AML-193 (cell line): ENCODE measurements at regions not wholly inside any gene's neighbourhood (a gene's known extent, or its start where the extent isn't known, plus 50 kb on each side); places are given as distances from the start of the nearest gene placed in this dataset.
"Not testable (repeated sequence)": the region's sequence is repeated elsewhere in the genome, so short reads cannot be mapped to it uniquely, and the experiment has no call there.

Experiments used
- DNase-seq, 2 experiments: peaks; one replicate each; lab custom pipeline; 2025; lab: John Stamatoyannopoulos, UW

DNA sequence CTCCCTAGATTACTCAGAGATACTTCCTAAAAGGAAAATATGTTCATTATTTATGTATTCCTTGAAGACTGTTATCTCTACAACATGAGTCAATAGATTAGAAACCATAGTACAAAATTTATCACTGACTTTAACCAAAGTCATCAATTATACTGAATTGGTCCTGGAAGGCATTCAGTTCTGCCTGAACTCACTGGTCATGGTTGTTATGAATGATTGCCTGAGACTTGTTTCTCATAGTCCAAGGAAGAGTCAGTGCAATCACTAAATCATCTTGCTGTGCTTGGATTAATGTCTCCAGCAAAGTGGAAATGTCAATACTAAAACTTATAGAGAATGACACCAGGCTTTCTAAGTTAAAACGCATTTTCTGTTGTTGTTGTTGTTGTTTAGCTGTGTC, 878.6 kb upstream of the MANEA start:
- DNase-seq = no peak

GRCh38 chr6:94687255-94687654, 890.1 kb upstream of the MANEA start:
- not testable (repeated sequence) for DNase-seq

DNA sequence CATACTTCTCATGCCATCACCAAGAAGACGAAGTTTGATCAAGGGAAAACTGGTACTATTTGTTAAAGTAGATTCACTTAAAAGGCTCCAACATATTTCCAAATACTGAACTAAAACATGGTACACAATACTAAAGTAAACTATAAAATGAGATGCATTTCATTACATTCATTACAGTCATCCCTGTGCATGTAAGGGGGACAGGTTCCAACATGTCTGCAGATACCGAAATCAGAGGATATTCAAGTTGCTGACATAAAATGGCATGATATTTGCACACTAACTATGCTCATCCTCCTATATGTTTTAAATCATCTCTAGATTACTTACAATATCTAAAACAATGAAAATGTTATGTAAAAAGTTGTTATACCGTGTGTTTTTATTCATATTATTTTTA, 893.9 kb upstream of the MANEA start:
- no peak for DNase-seq

DNA sequence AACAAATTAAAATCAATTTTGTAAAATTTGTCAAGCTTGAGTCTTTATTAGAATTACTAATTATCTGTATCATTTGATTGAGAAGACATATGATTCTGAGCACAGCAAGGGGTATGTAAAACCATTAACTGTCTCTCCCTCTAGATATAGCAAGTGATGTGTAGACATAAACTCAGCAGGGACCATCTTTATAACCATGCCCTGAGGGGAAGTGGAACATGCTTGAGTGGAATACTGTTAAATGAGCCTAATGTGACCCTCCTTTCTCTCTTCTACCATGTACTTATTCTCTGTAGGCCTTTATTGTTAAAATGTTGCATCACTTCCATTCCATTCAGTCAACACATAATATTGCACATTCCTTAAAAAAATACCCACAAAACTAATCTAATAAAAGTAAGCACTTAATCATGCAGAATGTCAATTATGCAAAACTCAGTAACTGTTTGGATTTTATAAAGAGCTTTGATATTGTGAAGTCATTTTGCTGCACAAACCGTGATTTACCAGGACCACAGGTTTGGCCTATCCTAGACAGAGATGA, 896.6 kb upstream of the MANEA start:
- no peak for DNase-seq

GRCh38 chr6:94673251-94673650, 904.1 kb upstream of the MANEA start:
- DNase-seq = no peak

DNA sequence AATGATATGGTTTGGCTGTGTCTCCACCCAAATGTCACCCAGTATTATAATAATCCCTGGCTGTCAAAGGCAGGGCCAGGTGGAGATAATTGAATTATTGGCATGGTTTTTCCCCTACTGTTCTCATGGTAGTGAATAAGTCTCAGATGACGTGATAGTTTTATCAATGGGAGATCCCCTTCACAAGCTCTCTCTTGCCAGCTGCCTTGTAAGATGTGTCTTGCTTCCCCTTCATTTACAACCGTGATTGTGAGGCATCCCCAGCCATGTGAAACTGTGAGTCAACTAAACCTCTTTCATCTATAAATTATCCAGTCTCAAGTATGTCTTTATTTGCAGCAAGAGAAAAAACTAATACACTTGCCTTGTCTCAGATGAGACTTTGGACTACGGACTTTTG, 907.3 kb upstream of the MANEA start:
- DNase-seq = no peak

- no peak for DNase-seq
These were observed 908.5 kb upstream of the MANEA start for GRCh38 chr6:94668876-94669275.

DNA sequence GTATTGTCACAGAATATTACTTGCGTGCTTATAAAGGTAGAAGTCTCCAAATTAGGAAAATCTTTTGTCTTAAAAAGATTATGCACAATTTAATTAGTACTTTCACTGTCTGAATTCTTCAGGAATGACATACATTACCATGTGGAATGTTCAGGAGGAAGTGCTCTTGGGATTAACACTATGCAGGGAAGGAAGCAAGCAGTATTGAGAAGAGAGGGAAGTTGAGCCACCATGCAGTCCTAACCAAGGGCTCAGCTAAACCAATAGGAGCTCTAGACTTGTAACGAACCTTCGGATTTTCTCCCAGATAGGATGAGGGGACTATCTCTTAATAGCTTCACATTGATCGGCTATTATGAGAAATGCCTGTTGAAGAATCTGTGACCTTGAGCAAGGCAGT, 918.4 kb upstream of the MANEA start:
- no peak for DNase-seq

DNA sequence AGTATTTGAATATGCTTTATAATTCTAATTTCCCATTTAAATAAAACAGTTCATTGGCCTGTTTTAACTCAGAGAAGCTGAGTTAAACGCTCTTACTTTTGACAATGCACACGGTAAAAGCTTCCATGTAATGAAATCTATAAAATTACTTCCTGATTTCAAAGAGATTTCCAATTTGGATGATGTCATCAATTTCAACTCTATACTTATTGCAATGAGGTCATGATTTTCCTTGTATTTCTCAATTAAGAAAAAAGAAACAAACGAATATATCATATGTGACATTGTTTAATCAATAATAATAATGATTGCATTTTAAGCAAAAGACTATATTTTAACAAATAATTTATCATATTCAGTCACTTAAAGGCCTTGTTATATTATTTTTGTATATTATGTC, 926.1 kb upstream of the MANEA start:
- DNase-seq = no peak

- DNase-seq = no peak
These were observed 932.1 kb upstream of the MANEA start for GRCh38 chr6:94645191-94645590.

GRCh38 chr6:94639564-94639963, 937.8 kb upstream of the MANEA start:
- DNase-seq = no peak

DNA sequence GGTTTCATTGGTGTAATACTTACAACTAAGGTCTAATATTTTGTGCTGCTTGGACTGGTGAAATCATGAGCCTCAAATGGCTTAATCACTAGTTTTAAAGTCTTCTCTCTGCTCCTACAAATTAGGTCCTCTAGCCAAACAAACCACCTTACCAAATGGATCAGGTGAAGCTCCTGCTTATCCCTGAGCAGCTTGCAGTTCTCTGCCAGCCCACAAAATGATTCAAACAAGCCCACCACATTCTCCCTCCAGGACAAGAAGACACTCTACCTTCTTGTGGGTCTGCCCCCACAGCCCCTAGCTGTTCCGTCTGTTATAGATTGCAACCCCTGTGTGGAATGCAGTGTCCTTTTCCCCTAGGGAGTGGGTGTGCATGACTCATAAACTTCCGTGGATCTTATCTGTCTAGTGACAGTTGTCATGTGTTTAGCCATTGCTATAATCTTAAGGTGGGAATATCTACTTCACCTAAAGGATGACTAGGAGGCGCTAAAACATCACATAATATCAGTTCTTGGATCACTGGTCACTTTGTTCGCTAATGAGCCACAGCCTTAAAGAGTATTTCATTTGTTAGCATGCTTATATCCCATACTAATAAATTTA, 940.5 kb upstream of the MANEA start:
- DNase-seq = peak in 1 of 2 experiments; percentile 21

GRCh38 chr6:94623586-94623985, 953.7 kb upstream of the MANEA start:
- no peak for DNase-seq

DNA sequence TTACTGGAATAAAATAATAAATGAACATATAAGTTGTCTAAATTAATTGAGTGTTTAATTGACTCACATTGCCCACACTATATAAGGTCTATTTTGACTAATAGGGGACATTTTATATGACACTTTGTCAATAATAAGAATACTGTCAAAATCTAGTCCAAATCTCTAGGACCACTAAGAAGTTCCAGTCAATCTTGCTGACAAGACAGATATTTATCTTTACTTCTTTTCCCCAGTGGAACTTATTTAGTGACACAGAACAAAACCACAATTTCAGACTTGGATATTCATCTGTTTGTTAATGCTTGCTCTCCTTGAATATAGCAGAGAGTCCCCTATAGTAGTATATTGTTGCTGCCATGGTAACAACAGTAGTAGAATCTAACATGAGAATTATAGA, 954.6 kb upstream of the MANEA start:
- DNase-seq = no peak

GRCh38 chr6:94600636-94601035, 976.7 kb upstream of the MANEA start:
- no peak for DNase-seq

DNA sequence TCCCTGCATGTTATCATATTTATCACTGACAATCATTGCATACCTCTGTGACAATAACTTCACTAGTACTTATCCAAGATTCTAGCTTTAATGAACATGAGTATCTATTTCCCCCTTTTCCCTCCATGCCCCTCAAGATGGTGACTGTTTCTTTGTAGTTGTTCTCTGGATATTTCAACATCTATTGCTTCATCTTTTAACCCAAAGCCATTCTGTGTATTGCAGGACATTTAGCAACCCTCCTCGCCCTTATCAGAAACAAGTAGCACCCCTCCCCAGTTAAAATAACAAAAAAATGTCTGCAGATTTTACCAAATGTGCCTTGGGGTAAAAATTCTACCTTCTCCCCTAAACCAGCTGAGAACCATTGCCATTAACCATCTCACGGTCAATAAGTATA, 979.8 kb upstream of the MANEA start:
- peak; percentile 64 to 66 for DNase-seq

DNA sequence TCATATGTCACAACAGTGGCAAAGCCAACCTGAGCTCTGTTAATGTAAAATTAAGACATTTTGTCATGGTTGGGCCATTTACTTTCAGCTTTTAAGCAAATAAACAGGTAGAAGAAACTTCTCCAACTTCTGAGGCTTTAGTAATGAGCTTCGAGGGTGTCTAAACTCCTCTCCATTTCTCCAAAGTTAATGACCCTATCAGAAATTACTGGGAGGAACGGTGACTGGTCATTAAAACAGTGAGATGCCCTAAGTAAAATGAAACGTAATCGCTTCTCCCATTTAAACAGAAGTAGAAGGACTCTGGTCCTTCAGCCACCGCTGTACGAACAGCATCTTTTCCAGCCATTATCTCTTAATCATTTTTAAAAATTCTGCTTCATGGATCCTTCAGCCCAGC, 986.9 kb upstream of the MANEA start:
- no peak for DNase-seq

DNA sequence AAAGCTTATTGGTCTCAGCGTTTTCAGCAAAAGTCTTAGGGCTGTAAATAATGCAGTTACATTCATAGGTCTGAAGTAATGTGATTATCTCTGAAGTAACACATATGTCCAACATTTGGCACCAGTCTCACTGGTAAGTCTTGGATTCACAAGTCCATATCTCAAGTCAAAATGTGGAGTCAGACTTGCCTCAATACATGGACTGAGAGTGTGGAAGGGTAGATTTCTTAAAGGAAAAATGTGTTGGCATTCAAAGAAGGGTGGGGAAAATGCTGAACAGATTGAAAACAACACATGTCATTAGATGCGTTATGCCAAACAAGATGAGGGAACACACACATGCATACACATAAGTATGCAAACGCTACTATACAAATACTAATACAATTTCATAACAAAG, 989.0 kb upstream of the MANEA start:
- DNase-seq = no peak

DNA sequence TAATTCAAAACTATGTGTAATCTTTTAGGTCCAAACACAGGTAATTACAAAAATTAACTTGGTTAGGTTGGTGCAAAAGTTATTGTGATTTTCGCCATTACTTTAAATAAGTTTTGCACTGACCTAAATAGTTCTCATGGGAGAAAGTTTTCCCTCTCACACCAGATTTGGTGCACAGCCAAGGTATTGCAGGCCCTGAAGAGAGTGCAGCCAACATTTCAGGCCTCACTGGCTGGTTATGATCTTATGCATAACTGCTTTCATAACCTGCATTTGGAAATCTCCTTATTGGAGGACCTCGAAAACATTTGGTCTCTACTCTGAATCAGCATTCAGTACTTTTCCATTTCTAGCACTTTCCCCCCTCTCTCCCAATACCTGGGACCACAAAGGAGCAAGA, 993.1 kb upstream of the MANEA start:
- DNase-seq = no peak

DNA sequence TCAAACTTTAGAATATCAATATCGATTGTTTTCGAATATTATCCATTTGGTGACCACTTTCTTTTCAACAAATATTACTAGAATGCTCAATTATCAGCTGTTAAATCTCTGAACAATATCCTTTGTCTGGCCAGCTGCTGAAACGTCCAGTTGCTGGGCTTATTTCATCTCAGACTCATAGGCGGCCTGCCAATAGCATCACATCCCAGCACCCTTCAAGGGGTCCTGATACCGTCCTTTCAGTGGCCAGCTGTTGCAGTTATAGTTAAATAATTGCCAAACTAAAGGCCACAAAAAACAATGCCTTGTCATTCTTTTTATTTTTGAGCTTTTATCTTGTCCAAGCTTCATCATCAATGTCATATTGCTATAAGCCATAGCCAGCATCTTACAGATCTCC, 1006.8 kb upstream of the MANEA start:
- DNase-seq = no peak

GRCh38 chr6:94562846-94563245, 1014.5 kb upstream of the MANEA start:
- no peak for DNase-seq

- no peak for DNase-seq
These were observed 1017.4 kb upstream of the MANEA start for GRCh38 chr6:94559829-94560537.

DNA sequence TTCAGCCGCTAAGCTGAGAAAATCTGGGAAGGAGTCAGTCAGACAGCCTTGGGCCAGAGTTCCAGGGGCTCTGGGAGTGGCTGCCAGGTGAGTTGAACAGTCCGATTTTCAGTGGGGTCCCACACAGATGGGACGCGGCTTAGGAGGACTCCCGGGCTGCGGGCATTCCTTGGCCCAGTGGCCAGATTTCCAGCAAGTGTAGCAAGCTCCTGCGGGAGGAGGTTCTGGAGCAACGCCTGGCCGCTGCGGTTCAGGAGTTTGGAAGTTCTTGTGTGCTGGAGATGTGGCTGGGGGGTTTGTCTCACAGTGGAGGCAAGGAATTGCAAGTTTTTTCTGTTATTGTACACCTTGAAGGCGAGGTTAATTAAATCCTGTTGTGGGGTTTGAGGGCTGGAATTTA, 1020.1 kb upstream of the MANEA start:
- DNase-seq = not testable (repeated sequence)

DNA sequence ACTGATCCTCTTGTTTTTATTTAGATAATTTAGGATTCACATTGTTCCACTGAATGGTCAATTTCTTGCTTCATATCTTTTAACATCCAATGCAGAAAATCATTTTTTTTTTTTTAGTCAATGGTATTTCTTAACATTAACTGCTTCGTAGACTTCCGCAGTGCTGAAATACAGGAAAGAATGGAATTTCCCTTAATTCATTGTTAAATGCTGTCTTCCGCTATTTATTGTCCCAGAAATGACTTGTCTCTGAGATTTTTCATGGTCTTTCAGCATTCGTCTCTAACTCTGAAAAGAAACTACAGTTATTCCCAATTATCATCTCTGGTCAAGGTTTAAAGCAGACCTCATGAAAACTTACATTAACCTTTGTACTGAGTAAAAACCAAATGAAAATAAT, 1029.1 kb upstream of the MANEA start:
- no peak for DNase-seq
